SK-N-MC (cell line): ENCODE measurements at regions not wholly inside any gene's neighbourhood (a gene's known extent, or its start where the extent isn't known, plus 50 kb on each side); places are given as distances from the start of the nearest gene placed in this dataset.

ENCODE experiments used
- EZH2 ChIP-seq: fragments of 200-600 bp; sonication (generic); IDR thresholded peaks from one replicate; pipeline ENCODE4 v1.6.1; 2017; ENCODE audit warnings: antibody characterized with exemption
- POLR2AphosphoS5 ChIP-seq: IDR thresholded peaks from 2 replicates; pipeline ENCODE4 v1.6.1; 2012; ENCODE audit warnings: mild to moderate bottlenecking, low read depth, low read length, borderline replicate concordance

GRCh38 chr13:44738463-44738862 is 162.3 kb upstream of the TSC22D1 start:
- TF ChIP-seq POLR2AphosphoS5 (no peak), EZH2 (no peak)
